ENCODE measurements at regions not wholly inside any gene's neighbourhood (a gene's known extent, or its start where the extent isn't known, plus 50 kb on each side); places are given as distances from the start of the nearest gene placed in this dataset.

GRCh38 chr18:47323158-47323557 lies 71.7 kb upstream of the SKOR2 start:
- TF ChIP-seq CTCF (IDR thresholded peaks at IDR 0.05; ENCODE audit: insufficient read depth, low read length, poor library complexity, severe bottlenecking) (no peak), EZH2phosphoT487 (conservative IDR thresholded peaks at IDR 0.05; ENCODE audit: low read length) (no peak)
